ENCODE measurements at regions not wholly inside any gene's neighbourhood (a gene's known extent, or its start where the extent isn't known, plus 50 kb on each side); places are given as distances from the start of the nearest gene placed in this dataset.

DNA sequence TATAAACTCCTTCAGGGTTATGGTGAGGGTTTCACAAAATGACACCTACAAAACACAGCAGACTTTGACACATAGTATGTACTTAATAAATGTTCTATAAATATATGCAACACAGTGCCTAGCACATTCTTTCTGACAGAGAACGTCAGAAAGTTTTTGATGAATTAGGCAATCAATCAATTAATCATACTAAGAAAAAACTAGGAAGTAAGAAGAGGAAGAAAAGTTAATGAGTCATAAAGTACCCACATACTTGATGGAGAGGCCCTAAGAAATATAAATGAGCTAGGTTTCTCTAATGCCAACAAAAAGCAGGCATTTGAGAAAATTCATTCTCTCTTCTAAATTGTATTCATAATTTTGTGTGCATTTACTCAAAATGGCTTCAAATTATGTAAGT, 192.7 kb upstream of the VWC2 start:
- TF ChIP-seq, protein P1, sequence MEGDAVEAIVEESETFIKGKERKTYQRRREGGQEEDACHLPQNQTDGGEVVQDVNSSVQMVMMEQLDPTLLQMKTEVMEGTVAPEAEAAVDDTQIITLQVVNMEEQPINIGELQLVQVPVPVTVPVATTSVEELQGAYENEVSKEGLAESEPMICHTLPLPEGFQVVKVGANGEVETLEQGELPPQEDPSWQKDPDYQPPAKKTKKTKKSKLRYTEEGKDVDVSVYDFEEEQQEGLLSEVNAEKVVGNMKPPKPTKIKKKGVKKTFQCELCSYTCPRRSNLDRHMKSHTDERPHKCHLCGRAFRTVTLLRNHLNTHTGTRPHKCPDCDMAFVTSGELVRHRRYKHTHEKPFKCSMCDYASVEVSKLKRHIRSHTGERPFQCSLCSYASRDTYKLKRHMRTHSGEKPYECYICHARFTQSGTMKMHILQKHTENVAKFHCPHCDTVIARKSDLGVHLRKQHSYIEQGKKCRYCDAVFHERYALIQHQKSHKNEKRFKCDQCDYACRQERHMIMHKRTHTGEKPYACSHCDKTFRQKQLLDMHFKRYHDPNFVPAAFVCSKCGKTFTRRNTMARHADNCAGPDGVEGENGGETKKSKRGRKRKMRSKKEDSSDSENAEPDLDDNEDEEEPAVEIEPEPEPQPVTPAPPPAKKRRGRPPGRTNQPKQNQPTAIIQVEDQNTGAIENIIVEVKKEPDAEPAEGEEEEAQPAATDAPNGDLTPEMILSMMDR (IDR thresholded peaks at IDR 0.05): no peak

DNA sequence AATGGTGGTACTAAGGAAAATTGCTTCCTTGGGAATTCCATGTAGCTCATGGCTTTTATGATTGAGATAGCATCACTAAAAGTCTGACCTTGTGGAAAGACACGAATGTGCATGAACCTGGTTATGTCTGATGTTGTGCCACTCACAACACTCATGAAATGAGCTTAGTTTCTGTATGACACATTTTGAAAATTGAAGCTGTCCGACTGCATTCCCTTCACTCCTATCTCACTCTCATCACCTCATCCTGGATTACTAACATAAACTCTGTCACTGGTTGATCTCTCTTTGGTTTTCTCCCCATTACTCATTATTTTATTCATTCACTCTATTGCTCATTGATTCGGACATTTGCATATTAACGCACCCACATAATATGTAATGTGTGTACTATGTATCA, 190.0 kb upstream of the VWC2 start:
- TF ChIP-seq, protein P1 (IDR thresholded peaks at IDR 0.05): no peak

DNA sequence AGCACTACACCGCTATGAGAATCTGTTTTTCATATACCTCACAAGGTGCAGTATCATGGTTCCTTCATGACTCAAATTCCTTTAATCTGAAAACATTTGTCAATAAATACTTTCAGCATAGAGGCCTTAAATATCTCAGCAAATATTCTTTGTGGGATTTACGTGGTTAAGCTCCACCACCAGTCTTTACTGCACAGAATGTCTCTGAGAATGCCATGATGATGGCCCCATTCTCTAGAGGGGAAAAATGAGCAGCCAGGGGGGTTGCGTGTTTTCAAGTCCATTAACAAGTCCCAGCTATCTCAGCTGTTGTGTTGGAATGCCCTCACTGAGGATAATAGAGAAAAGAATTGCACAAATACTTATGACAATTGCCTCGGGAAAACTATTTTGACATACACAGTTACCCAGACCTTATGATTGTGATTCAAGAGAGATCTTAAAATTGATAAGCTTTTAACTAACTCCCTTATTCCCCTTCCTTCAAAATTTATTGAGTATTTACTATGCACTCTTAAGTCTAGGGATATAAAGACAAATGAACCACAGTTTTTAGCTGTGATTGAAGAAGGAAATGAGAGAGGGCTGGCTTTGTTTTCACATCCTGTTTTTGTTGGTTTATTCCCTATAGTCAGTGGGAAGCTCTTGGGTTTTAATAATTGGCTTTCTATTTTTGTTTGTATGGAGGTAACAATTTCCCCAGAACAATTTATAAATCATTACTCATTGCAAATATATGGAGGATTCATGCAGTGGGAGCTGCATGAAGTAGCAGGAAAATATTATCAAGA, 176.5 kb upstream of the VWC2 start:
- TF ChIP-seq, protein P1 (IDR thresholded peaks at IDR 0.05): no peak

DNA sequence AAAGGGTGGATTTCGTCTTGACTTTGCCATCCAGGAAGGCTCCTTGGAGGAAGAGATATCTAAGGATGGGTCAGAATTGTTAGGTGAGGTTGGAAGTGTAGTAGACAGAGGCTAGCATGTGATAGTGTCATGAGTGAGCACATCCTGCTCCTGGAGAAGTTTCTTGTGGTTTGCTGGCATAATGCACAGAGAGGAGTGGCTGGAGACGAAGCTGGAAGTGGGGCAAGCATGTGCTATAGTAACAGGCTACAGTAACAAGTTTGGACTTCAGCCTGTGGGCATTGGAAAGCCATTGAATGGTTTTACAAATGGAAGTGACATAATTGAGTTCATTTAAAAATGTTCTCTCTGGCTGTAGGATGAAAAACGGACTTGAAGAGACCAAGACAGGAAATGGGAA, 175.6 kb upstream of the VWC2 start:
- TF ChIP-seq, protein P1 (IDR thresholded peaks at IDR 0.05): no peak

DNA sequence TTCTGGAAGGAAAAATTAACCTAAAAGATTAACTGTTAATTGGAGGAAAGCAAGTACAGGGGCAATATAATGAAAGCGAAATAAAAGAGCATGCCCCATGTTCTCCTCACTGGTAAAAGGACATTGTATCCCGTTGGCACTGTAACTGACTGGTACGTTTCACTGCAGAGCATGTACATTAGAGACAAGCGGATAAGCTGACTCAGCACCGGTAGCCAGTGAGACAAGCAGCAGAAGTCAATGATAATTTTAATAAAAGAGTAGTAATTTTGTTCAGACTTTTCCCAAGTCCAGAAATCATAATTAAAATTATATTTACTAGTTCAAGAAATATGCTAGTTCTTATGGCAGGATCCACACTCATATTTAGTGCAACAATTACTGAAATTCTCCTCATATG, 161.5 kb upstream of the VWC2 start:
- TF ChIP-seq, protein P1 (IDR thresholded peaks at IDR 0.05): no peak

DNA sequence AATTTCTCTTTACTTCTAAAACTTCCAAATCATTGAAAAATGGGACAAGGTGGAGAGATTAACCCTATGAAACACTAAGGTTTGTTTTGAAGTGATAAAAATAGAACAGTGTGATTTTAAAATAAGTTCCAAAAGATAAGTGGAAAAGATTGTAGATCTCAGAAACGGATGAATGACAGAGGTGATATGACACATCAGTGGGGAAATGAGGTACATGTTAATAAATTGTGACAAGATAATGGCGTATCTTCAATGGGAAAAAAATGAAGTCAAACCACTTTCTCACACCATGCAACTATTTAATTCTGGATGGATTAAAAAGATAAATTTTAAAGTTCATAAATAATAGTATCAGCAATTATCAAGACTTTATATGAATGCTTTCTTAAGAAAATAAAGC, 159.7 kb upstream of the VWC2 start:
- TF ChIP-seq, protein P1 (IDR thresholded peaks at IDR 0.05): no peak

DNA sequence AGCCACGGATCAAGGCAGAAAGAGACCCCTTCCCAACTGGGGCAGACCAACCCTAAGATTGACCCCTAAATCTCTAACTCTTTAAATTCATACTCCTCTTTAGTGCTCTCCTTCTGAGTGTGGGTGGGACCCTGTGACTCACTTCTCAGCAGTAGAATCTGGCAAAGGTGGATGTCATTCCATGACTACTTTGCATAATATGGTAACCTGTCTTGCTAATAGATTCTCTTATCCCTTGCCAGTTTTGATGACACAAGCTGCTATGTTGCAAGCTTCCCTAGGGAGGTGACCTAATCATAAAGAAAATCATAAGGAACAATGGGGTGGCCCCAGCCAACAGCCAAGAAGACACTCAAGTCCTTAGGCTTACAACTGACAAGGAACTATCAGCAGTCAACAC, 155.4 kb upstream of the VWC2 start:
- TF ChIP-seq, protein P1 (IDR thresholded peaks at IDR 0.05): no peak

DNA sequence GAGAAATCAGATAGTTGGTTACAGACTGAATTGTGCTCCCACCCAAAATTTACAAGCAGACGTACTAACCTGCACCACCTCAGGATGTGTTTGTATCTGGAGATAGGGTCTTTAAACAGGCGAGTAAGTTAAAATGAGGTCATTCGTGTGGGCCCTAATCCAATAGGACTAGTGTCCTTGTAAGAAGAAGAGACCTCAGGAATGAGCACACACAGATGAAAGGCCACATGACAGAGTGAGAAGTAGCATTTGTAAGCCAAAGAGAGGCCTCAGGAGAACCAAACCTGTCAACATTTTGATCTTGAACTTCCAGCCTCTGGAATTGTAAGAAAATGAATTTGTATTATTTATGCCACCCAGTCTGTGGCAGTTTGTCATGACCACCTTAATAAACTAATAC, 149.5 kb upstream of the VWC2 start:
- TF ChIP-seq, protein P1 (IDR thresholded peaks at IDR 0.05): no peak
